Stimulated activated CD4-positive, alpha-beta T cell treated with anti-CD3 and anti-CD28 coated beads, TNF-alpha, amount 100 ng/mL, for 48 hours (primary cell): ENCODE measurements at regions not wholly inside any gene's neighbourhood (a gene's known extent, or its start where the extent isn't known, plus 50 kb on each side); places are given as distances from the start of the nearest gene placed in this dataset.
"Not testable (repeated sequence)": the region's sequence is repeated elsewhere in the genome, so short reads cannot be mapped to it uniquely, and the experiment has no call there.

Source experiments
- DNase-seq, 3 donors: peaks; one replicate each; pipeline ENCODE4 v3.0.0-alpha.2; 2020; ENCODE audit warnings: low read depth in 3 of 3

- DNase-seq: no peak
Measured at GRCh38 chr7:15816835-15817426, 130.4 kb upstream of the MEOX2 start.

- DNase-seq: no peak
Measured at GRCh38 chr7:15813448-15813847, 127.0 kb upstream of the MEOX2 start.

GRCh38 chr7:15810383-15810782 is 123.9 kb upstream of the MEOX2 start:
- not testable (repeated sequence) for DNase-seq

- DNase-seq: not testable (repeated sequence)
Measured at GRCh38 chr7:15809936-15810335, 123.5 kb upstream of the MEOX2 start.

GRCh38 chr7:15805891-15806290 is 119.4 kb upstream of the MEOX2 start:
- no peak for DNase-seq

- no peak for DNase-seq
Measured at GRCh38 chr7:15802425-15802824, 115.9 kb upstream of the MEOX2 start.

GRCh38 chr7:15801551-15801950 is 115.1 kb upstream of the MEOX2 start:
- no peak for DNase-seq

- no peak for DNase-seq
Measured at GRCh38 chr7:15801041-15801440, 114.6 kb upstream of the MEOX2 start.

GRCh38 chr7:15798081-15798480 is 111.6 kb upstream of the MEOX2 start:
- no peak for DNase-seq

GRCh38 chr7:15795393-15795792 is 108.9 kb upstream of the MEOX2 start:
- no peak for DNase-seq

- no peak for DNase-seq
Measured at GRCh38 chr7:15794801-15795200, 108.3 kb upstream of the MEOX2 start.

- DNase-seq: no peak
Measured at GRCh38 chr7:15784694-15785030, 98.2 kb upstream of the MEOX2 start.

GRCh38 chr7:15783987-15784693 is 97.7 kb upstream of the MEOX2 start:
- DNase-seq: no peak

GRCh38 chr7:15782656-15783055 is 96.2 kb upstream of the MEOX2 start:
- no peak for DNase-seq

GRCh38 chr7:15781944-15782343 is 95.5 kb upstream of the MEOX2 start:
- DNase-seq: no peak

GRCh38 chr7:15780271-15780670 is 93.8 kb upstream of the MEOX2 start:
- no peak for DNase-seq

GRCh38 chr7:15778191-15778590 is 91.7 kb upstream of the MEOX2 start:
- DNase-seq: no peak

- no peak for DNase-seq
Measured at GRCh38 chr7:15765753-15766152, 79.3 kb upstream of the MEOX2 start.

- DNase-seq: no peak
Measured at GRCh38 chr7:15764851-15765382, 78.4 kb upstream of the MEOX2 start.

- no peak for DNase-seq
Measured at GRCh38 chr7:15764010-15764409, 77.5 kb upstream of the MEOX2 start.

GRCh38 chr7:15757041-15758000 is 70.8 kb upstream of the MEOX2 start:
- no peak for DNase-seq

- DNase-seq: no peak
Measured at GRCh38 chr7:15755061-15755460, 68.6 kb upstream of the MEOX2 start.
